Activated CD8-positive, alpha-beta memory T cell treated with anti-CD3 and anti-CD28 coated beads for 24 hours (primary cell): ENCODE measurements at regions not wholly inside any gene's neighbourhood (a gene's known extent, or its start where the extent isn't known, plus 50 kb on each side); places are given as distances from the start of the nearest gene placed in this dataset.
"Not testable (repeated sequence)": the region's sequence is repeated elsewhere in the genome, so short reads cannot be mapped to it uniquely, and the experiment has no call there.

Source experiments
- DNase-seq: peaks from one replicate; pipeline ENCODE4 v3.0.0-alpha.2; 2020

- DNase-seq = no peak
Measured at GRCh38 chr22:22977479-22978200, 90.0 kb downstream of the IGLL5 start.

GRCh38 chr22:22978637-22979036 lies 91.0 kb downstream of the IGLL5 start:
- no peak for DNase-seq

GRCh38 chr22:22979121-22979724 lies 91.1 kb upstream of the GNAZ start:
- DNase-seq = no peak

- no peak for DNase-seq
Measured at GRCh38 chr22:22979954-22980353, 90.4 kb upstream of the GNAZ start.

- no peak for DNase-seq
Measured at GRCh38 chr22:22981670-22982571, 88.4 kb upstream of the GNAZ start.

- DNase-seq = no peak
Measured at GRCh38 chr22:22982616-22983015, 87.7 kb upstream of the GNAZ start.

- DNase-seq = no peak
Measured at GRCh38 chr22:22983123-22983522, 87.2 kb upstream of the GNAZ start.

GRCh38 chr22:22983816-22984215 lies 86.5 kb upstream of the GNAZ start:
- DNase-seq = no peak

- no peak for DNase-seq
Measured at GRCh38 chr22:22984967-22985366, 85.4 kb upstream of the GNAZ start.

- no peak for DNase-seq
Measured at GRCh38 chr22:22986008-22986407, 84.3 kb upstream of the GNAZ start.

GRCh38 chr22:22986640-22987039 lies 83.7 kb upstream of the GNAZ start:
- DNase-seq = no peak

GRCh38 chr22:22988150-22988549 lies 82.2 kb upstream of the GNAZ start:
- DNase-seq = no peak

GRCh38 chr22:22988785-22989184 lies 81.5 kb upstream of the GNAZ start:
- no peak for DNase-seq

GRCh38 chr22:22989856-22990255 lies 80.5 kb upstream of the GNAZ start:
- no peak for DNase-seq

GRCh38 chr22:22990711-22991505 lies 79.4 kb upstream of the GNAZ start:
- not testable (repeated sequence) for DNase-seq

GRCh38 chr22:22992474-22992873 lies 77.8 kb upstream of the GNAZ start:
- DNase-seq = no peak

- no peak for DNase-seq
Measured at GRCh38 chr22:22993184-22993583, 77.1 kb upstream of the GNAZ start.

GRCh38 chr22:22995166-22995565 lies 75.2 kb upstream of the GNAZ start:
- no peak for DNase-seq

- no peak for DNase-seq
Measured at GRCh38 chr22:22996511-22997261, 73.6 kb upstream of the GNAZ start.

GRCh38 chr22:22997262-22997898 lies 72.9 kb upstream of the GNAZ start:
- no peak for DNase-seq

- DNase-seq = no peak
Measured at GRCh38 chr22:22997988-22998387, 72.3 kb upstream of the GNAZ start.

GRCh38 chr22:22999523-22999922 lies 70.8 kb upstream of the GNAZ start:
- no peak for DNase-seq
